ENCODE measurements at regions not wholly inside any gene's neighbourhood (a gene's known extent, or its start where the extent isn't known, plus 50 kb on each side); places are given as distances from the start of the nearest gene placed in this dataset.

- H2BK12ac ChIP-seq (ENCODE audit: low read depth, low read length): no peak overlapping the region
- WGBS, 2 experiments (ENCODE audit: extremely low coverage in 1 of 2, insufficient coverage in 1 of 2, insufficient read length in 1 of 2, insufficient replicate concordance in 2 of 2, low coverage in 1 of 2, low lambda C conversion rate in 2 of 2, missing lambda C conversion rate in 1 of 2): 92% methylated on average over 10 of the region's 10 CpGs; no CpG with 5 or more reads in 1 of the 2 experiments
- H3K27ac ChIP-seq (ENCODE audit: low read depth, low read length): no peak overlapping the region
- H3K23ac ChIP-seq (ENCODE audit: insufficient read length): no peak overlapping the region
- POLR2A ChIA-PET (ENCODE audit: partially characterized antibody): no interaction called here
- no peaks in the 10 kb centered on the region for H3K79me1 ChIP-seq (ENCODE audit: low read depth, low read length)
- no peak overlapping the region for H2AFZ ChIP-seq (ENCODE audit: low read length)
- H3K23me2 ChIP-seq (ENCODE audit: low read depth, low read length): no peaks in the 10 kb centered on the region
- H3K56ac ChIP-seq (replicated peaks; ENCODE audit: insufficient read length, low read depth, low read length): no peak overlapping the region
- H3K9ac ChIP-seq (replicated peaks in 1 of 4; ENCODE audit: extremely low read depth in 1 of 4, low read depth in 3 of 4, low read length in 3 of 4): no peak overlapping the region
- H3K4me3 ChIP-seq (ENCODE audit: extremely low read depth in 1 of 4, insufficient read depth in 2 of 4, low read depth in 3 of 4, low read length in 4 of 4): no peak overlapping the region
- FAIRE-seq (no peak), DNase-seq (ENCODE audit: low read depth in 1 of 2, low spot score in 2 of 2) (no peak)
- no peak overlapping the region for H2AK5ac ChIP-seq (ENCODE audit: low read depth, low read length)
- H2BK20ac ChIP-seq (ENCODE audit: low read length): no peak overlapping the region
- no peak overlapping the region for H4K8ac ChIP-seq (ENCODE audit: extremely low read depth, insufficient read depth, low read length)
- H2BK15ac ChIP-seq (ENCODE audit: low read length): no peak overlapping the region
- no peak overlapping the region for H3K4ac ChIP-seq (replicated peaks; ENCODE audit: insufficient read length, low read depth, low read length)
- no peak overlapping the region for H3K14ac ChIP-seq (ENCODE audit: insufficient read length)
- no peaks in the 10 kb centered on the region for H3K4me1 ChIP-seq (replicated peaks in 1 of 4; ENCODE audit: control insufficient read depth in 3 of 4, insufficient read depth in 4 of 4, low read length in 3 of 4)
- no peak overlapping the region for H3K18ac ChIP-seq (ENCODE audit: extremely low read depth, low read length)
- no peaks in the 10 kb centered on the region for H3K9me3 ChIP-seq (ENCODE audit: insufficient read depth in 2 of 2, low read depth in 1 of 2, low read length in 1 of 2)
- CTCF ChIA-PET (ENCODE audit: partially characterized antibody): interaction anchor here (0.6 to 3.4 kb wide), 11 partner anchors 9 to 513 kb away, joined by 3 to 21 read pairs (median 4); no protein-coding TSS in a partner anchor
- no peaks in the 10 kb centered on the region for H3K79me2 ChIP-seq (ENCODE audit: control insufficient read depth in 1 of 2, insufficient read depth in 2 of 2, low read length in 2 of 2)
- no peaks in the 10 kb centered on the region for H3K36me3 ChIP-seq (ENCODE audit: control insufficient read depth in 2 of 4, insufficient read depth in 4 of 4, low read length in 3 of 4)
- H4K91ac ChIP-seq (replicated peaks; ENCODE audit: insufficient read length, low read length): no peak overlapping the region
- peaks cover 0 to 4% (median 0%) of the 10 kb centered on the region in 4 experiments; a peak in 2 of 7 replicates for H3K27me3 ChIP-seq (replicated peaks in 1 of 4; ENCODE audit: control insufficient read depth in 3 of 4, extremely low read depth in 1 of 4, insufficient read depth in 3 of 4, low read length in 3 of 4)
- H2BK120ac ChIP-seq (replicated peaks; ENCODE audit: low read depth, low read length): no peak overlapping the region
- H3K4me2 ChIP-seq (ENCODE audit: insufficient read depth in 1 of 2, low read depth in 2 of 2, low read length in 2 of 2): no peak overlapping the region
- no peaks in the 10 kb centered on the region for H4K20me1 ChIP-seq (replicated peaks in 1 of 2; ENCODE audit: control insufficient read depth in 1 of 2, insufficient read depth in 2 of 2, low read length in 2 of 2)
- H2BK5ac ChIP-seq (ENCODE audit: low read depth, low read length): no peak overlapping the region
- no peak overlapping the region for H4K5ac ChIP-seq (ENCODE audit: insufficient read length, low read depth, low read length)
- TF ChIP-seq TAF1 (IDR thresholded peaks at IDR 0.05; ENCODE audit: low read depth, low read length) (no peak), TCF12 (IDR thresholded peaks at IDR 0.05; ENCODE audit: low read depth, low read length) (no peak), POU5F1 (IDR thresholded peaks at IDR 0.05; ENCODE audit: low read depth, low read length) (no peak)
These were observed 310.6 kb upstream of the MSX2 start for GRCh38 chr5:174413567-174414314.
